ENCODE measurements at regions not wholly inside any gene's neighbourhood (a gene's known extent, or its start where the extent isn't known, plus 50 kb on each side); places are given as distances from the start of the nearest gene placed in this dataset.

DNA sequence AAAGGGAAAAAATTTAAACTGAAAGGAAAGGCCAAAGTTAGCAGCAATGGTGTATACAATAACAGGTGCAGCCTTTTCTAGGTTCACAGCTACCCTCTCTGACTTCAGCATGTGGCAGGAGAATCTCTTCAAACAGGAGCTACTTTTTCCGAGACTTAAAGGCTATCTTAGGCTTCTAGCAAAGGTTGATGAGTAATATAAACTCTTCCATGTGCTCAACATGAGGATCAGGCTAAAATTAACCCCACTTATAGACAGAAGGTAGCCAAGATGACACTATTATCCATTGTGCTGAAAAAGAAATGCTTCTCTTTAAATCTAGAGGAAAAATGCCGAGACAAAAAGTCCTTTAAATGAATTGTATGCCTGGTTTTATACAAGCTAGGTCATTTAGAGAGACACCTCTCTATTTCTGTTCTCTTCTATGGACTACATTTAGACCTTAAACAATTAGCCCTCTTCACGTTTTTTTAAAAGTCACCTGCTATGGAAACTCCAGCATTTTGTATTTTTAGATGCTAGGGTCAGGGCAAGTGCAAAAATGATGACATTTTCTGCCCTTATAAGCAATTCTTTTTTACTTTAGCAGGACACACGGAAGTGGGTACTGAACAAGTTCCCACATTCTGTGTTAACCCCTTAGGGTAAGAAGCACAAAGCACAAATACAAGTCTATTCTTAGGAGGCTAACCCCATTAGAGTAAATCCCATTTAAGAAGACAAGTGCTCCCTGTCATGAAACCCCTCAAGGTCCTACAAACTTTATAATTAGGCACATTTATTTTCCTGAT lies 216.8 kb upstream of the CITED2 start:
- DNase-seq = no peak

DNA sequence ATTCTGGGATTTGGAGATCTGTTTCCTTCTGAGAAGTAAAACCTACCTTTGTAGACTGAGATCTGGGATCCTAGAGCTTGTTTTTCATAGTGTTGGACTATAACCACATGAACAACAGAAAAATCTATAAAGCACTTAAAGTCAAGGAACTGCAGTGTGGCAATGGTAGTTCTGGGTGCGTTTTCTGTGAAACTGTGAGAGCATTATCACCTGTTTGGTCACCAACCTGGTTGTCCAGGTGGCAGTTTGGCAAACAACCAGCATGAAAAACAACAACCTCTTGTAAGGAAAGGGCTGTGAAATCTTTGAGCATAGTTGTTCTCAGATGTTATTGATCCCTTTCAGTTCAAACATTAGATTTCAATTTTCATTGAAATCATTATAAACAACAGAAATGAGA lies 215.8 kb upstream of the CITED2 start:
- no peak for DNase-seq

GRCh38 chr6:139588734-139589593 lies 214.5 kb upstream of the CITED2 start:
- no peak for DNase-seq

- no peak for DNase-seq
These were observed 213.7 kb upstream of the CITED2 start for GRCh38 chr6:139588076-139588639.

- no peak for DNase-seq
These were observed 213.0 kb upstream of the CITED2 start for GRCh38 chr6:139587469-139587868.

DNA sequence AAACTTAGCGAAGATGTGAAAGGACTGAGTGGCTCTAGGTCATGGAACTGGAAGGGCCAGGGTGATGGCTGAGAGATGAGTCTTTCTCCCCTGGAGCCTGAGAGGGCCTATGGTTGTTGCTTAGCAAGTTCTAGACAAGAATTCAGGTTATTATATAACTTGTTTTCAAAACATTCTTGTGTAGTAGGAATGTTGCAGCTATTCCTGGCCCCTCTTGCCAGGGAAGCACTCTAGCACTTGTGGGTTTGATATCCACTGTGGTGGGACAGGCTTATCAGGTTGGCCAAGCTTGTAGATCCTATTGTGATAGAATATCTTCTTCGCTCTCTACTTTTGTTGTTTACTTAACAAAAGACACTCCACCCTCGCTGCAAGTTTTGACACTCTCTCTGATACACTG lies 211.8 kb upstream of the CITED2 start:
- DNase-seq = no peak

- DNase-seq = no peak
These were observed 210.2 kb upstream of the CITED2 start for GRCh38 chr6:139584599-139584998.

DNA sequence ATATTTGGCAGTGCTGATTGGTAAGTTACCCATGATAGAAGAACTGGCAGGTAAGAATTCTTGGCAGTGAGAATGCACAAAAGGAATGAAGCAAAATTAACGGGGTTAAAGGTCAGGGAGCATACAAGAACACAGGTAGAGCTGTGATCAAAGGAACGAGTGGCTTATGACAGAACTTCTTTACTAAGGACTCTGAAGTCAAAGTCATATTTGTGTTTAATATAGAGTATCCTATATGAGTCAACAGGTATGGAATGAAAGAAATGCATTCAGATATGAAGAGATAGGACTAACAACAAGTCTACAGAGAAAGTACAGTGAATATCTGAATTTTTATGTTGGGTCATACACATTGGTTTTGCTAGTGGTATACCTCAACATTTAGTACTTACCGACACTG lies 209.0 kb upstream of the CITED2 start:
- no peak for DNase-seq

GRCh38 chr6:139582956-139583355 lies 208.5 kb upstream of the CITED2 start:
- DNase-seq = no peak

DNA sequence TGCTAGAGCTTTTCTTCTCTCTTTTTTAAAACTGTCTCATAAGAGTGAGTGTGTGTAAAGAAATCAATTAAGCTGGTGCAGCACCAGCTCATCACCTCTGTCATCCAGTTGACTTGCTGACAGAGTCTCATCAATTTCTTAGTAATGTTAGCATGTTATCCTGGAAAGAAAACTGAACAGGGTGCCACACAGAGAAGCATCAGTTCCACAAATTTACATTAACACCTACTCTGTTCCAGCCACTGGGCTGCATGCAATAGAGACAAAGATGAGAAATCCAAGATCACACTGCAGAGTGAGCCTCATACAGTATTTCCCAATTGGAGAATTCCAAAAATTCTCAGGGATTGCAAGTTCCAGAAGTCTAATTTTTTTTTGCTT lies 207.0 kb upstream of the CITED2 start:
- DNase-seq = no peak

DNA sequence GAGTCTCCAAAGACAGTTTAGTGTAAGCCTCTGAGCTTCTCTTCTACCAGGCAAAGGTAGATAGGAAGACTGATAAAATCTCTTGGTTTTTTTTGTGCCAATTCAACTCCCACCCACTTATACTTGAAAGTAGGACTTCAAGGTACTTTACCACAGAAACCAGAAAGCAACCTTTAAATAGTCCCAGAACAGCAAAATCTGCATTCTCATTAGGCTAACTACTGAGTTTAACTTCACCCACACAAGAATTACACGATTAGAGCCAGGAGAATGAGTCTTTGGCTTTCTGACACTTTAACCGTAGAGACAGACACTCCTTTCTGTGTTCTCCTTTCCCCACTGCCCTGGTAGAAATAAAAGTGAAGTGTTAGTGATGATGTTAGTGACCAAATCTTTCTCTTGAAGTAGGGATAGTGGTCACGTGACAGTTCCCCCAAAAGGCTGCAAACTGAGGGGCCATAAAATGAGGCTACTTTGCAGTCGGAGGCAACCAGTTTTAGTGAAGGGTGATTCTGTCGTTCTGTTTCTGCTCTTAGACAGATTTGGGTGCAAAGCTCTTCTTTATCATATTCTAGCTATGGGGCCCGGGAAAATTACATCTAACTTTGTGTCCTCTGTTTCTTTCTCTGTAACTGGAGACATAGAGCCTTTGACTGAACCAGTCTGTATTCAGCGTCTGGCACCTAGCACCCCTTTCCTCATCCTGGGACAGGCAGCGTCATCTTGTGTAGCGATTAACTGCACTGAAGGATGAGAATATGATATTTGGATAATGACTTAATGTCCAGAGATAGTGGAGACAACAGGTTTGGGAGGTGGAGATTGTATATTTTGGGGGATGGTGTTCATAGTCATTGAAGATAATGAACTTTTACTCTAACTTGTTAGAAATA lies 206.4 kb upstream of the CITED2 start:
- no peak for DNase-seq

DNA sequence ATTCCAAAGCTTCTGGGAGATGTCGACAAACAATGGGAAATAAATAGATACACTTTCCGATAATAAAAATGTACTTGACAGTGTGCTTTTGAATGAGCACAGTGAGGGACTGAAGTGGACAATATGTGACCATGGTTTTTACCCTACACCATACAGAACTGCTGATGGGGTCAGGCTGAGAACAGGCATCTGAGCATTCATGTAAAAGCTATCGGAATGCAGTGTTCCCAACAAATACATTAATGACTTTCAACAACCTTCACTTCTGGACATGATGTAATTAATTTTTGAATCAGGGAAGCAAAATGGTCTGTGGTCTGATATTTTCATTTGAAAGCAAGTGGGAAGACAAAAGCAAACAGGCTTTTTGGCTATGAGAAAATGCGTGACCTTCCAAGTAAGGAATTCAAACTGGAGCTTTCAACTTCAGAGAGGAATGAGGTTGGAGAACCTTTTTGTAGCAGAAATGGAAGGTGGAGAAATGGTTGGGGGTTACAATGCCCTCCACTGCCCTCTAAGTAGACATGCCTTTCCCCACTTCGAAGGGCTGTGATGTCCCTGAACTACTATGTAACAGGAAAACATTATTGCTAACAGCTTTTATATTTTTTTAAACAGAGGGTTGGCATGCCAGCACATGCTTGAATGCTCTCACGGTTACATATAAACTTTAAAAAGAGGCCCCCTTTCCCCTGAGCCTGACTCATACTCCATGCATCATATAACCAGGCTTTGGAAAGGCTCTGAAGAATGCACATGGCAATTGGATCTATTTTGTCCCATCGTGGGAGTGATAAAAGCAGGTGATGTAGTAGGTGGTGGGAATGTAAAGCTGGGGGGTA lies 203.5 kb upstream of the CITED2 start:
- no peak for DNase-seq

- DNase-seq = no peak
These were observed 202.8 kb upstream of the CITED2 start for GRCh38 chr6:139577124-139577762.

DNA sequence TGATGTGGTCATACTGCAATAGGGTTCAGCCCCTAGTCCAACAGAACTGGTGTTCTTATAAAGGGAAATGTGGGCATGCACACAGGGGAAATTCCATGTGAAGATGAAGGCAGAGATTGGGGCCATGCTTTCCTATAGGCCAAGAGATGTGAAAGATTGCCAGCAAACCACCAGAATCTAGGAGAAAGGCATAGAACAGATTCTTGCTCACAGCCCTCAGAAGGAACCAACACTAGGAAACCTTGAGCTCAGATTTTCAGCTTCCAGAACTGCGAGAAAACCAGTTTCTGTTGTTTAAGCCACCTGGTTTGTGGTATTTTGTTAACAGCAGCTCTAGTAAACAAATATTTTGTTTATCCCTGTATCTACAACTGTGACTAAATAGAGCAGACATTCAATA lies 197.6 kb upstream of the CITED2 start:
- no peak for DNase-seq

- no peak for DNase-seq
These were observed 195.7 kb upstream of the CITED2 start for GRCh38 chr6:139570166-139570565.

DNA sequence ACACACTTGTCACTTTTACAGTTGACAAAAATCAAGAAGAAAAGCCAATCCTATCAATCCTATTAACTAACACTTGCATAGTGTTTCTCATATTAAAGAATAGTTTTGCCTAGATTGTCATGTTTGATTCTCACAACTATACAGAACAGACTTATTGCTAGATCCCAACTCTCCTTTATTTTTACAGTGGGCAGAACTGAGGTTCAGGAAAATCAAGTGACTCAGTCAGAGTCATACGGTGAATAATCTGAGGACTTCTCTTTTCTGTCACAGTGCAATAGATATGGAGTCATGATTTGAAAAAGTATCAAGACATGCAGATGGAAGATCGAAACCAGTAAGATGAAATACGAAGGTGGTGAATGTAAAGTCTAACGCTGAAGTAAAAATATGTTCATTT lies 195.1 kb upstream of the CITED2 start:
- DNase-seq = no peak

GRCh38 chr6:139568956-139569538 lies 194.6 kb upstream of the CITED2 start:
- no peak for DNase-seq

DNA sequence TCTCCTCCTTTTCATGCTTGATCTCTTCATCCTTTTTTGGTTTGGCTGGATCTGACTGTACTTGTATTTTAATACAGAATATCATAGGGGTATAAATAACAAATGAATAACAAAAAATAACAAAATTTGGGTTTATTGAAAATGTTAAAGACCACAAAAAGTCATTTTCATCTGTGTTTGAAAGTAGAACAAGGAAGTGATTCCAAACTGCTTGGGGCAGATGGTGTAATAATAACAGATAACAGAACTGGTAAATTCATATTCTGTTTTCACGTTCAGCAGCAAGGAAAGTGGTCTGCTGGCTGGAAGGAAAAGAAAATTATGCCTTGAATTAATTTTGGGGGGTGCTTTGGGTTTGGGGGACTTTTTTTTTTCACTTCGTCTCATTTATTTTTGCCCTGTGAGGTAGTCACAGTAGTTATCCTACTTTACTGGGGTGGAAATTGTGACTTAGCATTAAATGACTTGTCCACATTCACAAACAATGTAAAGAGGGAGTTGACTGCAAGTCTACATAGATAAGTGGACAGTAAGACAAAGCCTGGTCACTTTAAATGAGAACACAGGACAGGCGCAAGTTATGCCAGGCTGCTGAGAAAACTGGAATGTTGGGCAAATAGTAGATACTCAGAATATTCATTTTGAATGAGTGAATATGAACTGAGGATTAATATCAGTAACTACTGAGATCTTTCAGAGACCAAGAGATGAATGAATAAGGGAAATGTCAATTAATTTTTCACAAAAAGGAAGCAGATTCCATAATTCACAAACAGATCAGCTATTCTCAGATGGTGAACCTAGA lies 193.9 kb upstream of the CITED2 start:
- no peak for DNase-seq

DNA sequence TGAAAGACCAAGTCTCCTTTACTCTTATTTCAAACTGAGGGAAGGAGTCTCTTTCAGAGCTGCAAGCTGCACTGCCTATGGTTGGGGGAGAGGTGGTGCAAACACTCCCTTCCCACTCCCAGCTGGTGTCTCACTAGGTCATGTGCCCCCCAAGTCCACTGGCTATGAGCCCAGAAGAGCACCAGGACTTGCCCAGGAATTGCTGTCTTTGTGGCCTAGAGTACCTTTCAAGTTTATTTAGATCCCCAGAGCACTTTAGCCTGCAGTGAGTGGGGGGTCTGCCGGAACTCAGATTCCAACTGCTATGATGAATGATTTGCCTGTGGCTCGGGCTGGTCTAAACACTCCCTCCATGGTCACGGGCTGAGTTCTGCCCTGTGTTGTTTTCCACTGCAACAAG lies 192.6 kb upstream of the CITED2 start:
- no peak for DNase-seq

DNA sequence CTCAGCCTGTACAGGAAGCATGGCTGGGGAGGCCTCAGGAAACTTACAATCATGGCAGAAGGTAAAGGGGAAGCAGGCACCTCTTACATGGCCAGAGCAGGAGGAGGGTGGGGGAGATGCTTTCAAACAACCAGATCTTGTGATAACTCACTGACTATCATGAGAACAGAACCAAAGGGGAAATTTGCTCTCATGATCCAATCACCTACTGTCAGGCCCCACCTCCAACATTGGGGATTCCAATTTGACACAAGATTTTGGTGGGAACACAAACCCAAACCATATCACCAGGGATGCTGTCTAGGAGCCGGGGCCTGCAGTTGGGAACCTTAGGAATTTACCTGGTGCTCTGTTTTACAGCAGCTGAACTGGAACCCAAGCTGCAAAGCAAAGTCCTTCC lies 191.1 kb upstream of the CITED2 start:
- DNase-seq = no peak
